MM.1S (cell line): ENCODE measurements at regions not wholly inside any gene's neighbourhood (a gene's known extent, or its start where the extent isn't known, plus 50 kb on each side); places are given as distances from the start of the nearest gene placed in this dataset.

Experiments
- CTCF ChIP-seq: fragments of 300-600 bp; sonication (generic); IDR thresholded peaks from 2 replicates; pipeline ENCODE4 v1.5.1; 2016; ENCODE audit warnings: antibody characterized with exemption, low read length, mixed read lengths
- EZH2phosphoT487 ChIP-seq: fragments of 300-600 bp; sonication (generic); IDR thresholded peaks from 2 replicates; pipeline ENCODE4 v1.6.1; 2018; ENCODE audit warnings: antibody characterized with exemption, low read length

DNA sequence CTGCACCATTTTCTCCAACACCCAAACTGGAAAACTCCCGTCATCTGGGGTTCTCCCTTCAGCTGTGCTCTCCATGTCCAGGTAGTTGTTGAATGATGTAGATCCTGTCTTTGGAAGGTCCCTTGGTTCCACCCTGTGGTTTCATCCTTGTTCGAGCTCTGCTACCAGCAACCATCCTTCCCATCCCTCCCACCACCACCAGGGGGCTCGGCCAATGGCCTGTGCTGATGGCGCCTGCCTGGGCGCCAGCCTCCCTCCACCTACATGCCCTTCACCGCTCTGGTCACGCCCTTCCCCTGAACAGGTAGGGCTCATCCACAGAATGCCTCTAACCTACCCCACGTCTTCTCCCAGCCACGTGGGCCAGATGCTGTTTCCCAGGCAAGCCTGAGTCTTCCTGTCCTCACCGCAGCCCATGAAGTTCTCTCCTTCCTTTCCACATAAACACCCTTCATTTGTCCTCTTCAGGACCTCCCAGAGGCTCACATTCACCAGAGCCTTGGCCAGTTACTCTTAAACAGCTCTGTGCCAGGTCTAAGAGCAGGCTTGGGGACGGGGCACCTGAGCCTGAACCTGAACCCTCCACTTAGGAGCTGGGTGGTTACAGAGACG, 75.1 kb upstream of the DUSP22 start:
- peak; percentile 77 for TF ChIP-seq CTCF
- TF ChIP-seq EZH2phosphoT487 = no peak
